ENCODE measurements at regions not wholly inside any gene's neighbourhood (a gene's known extent, or its start where the extent isn't known, plus 50 kb on each side); places are given as distances from the start of the nearest gene placed in this dataset.

GRCh38 chr17:74085434-74085833, 118.0 kb upstream of the RPL38 start:
- POLR2A ChIA-PET, result no interaction called here

GRCh38 chr17:74087002-74087585, 116.4 kb upstream of the RPL38 start:
- POLR2A ChIA-PET, result no interaction called here
- CTCF ChIA-PET, result no interaction called here

More at GRCh38 chr17:74085434-74085833, 118.0 kb upstream of the RPL38 start:
- CTCF ChIA-PET, result no interaction called here

- ChIA-PET POLR2A (no interaction called here), CTCF (no interaction called here)
These were observed 115.1 kb upstream of the RPL38 start for GRCh38 chr17:74088285-74088933.

GRCh38 chr17:74088934-74089329, 114.5 kb upstream of the RPL38 start:
- CTCF ChIA-PET, result no interaction called here

GRCh38 chr17:74089380-74089779, 114.1 kb upstream of the RPL38 start:
- CTCF ChIA-PET, result no interaction called here

More at GRCh38 chr17:74088934-74089329, 114.5 kb upstream of the RPL38 start:
- POLR2A ChIA-PET, result no interaction called here

GRCh38 chr17:74089869-74090464, 113.5 kb upstream of the RPL38 start:
- ChIA-PET POLR2A (no interaction called here), CTCF (no interaction called here)

More at GRCh38 chr17:74089380-74089779, 114.1 kb upstream of the RPL38 start:
- POLR2A ChIA-PET, result no interaction called here

GRCh38 chr17:74094651-74095050, 108.8 kb upstream of the RPL38 start:
- ChIA-PET POLR2A (no interaction called here), CTCF (no interaction called here)

- ChIA-PET POLR2A (no interaction called here), CTCF (no interaction called here)
These were observed 107.0 kb upstream of the RPL38 start for GRCh38 chr17:74096456-74096855.

GRCh38 chr17:74097450-74098135, 105.9 kb upstream of the RPL38 start:
- CTCF ChIA-PET, result no interaction called here
- POLR2A ChIA-PET, result no interaction called here

- CTCF ChIA-PET, result no interaction called here
These were observed 105.1 kb upstream of the RPL38 start for GRCh38 chr17:74098136-74099024.

GRCh38 chr17:74099442-74100340, 103.8 kb upstream of the RPL38 start:
- ChIA-PET POLR2A (no interaction called here), CTCF (interaction anchor here (0.6 kb wide), 1 partner anchor 61 kb away, joined by 3 read pairs; no protein-coding TSS in a partner anchor)

More at GRCh38 chr17:74098136-74099024, 105.1 kb upstream of the RPL38 start:
- POLR2A ChIA-PET, result no interaction called here

- ChIA-PET POLR2A (no interaction called here), CTCF (no interaction called here)
These were observed 98.6 kb upstream of the RPL38 start for GRCh38 chr17:74104921-74105320.

- POLR2A ChIA-PET, result no interaction called here
- CTCF ChIA-PET, result no interaction called here
These were observed 96.4 kb upstream of the RPL38 start for GRCh38 chr17:74107107-74107506.

GRCh38 chr17:74108126-74108705, 95.3 kb upstream of the RPL38 start:
- CTCF ChIA-PET, result no interaction called here
- POLR2A ChIA-PET, result no interaction called here

- POLR2A ChIA-PET, result no interaction called here
- CTCF ChIA-PET, result no interaction called here
These were observed 93.0 kb upstream of the RPL38 start for GRCh38 chr17:74110467-74110866.

GRCh38 chr17:74113326-74113725, 90.2 kb upstream of the RPL38 start:
- ChIA-PET CTCF (no interaction called here), POLR2A (no interaction called here)

GRCh38 chr17:74113952-74114351, 89.5 kb upstream of the RPL38 start:
- ChIA-PET CTCF (no interaction called here), POLR2A (no interaction called here)

GRCh38 chr17:74114881-74115470, 88.5 kb upstream of the RPL38 start:
- CTCF ChIA-PET, result no interaction called here

More at GRCh38 chr17:74114881-74115470, 88.5 kb upstream of the RPL38 start:
- POLR2A ChIA-PET, result no interaction called here

Data from activated CD8-positive, alpha-beta memory T cell treated with anti-CD3 and anti-CD28 coated beads for 36 hours (primary cell).